ENCODE measurements at regions not wholly inside any gene's neighbourhood (a gene's known extent, or its start where the extent isn't known, plus 50 kb on each side); places are given as distances from the start of the nearest gene placed in this dataset.

GRCh38 chr1:101081496-101082488 lies 56.2 kb upstream of the DPH5 start:
- no peak for DNase-seq (ENCODE audit: low read depth)

GRCh38 chr1:101080859-101081258 lies 55.3 kb upstream of the DPH5 start:
- DNase-seq (ENCODE audit: low read depth) = no peak

GRCh38 chr1:101079341-101079740 lies 53.8 kb upstream of the DPH5 start:
- no peak for DNase-seq (ENCODE audit: low read depth)

GRCh38 chr1:101077849-101078248 lies 52.3 kb upstream of the DPH5 start:
- no peak for DNase-seq (ENCODE audit: low read depth)

- DNase-seq (ENCODE audit: low read depth) = no peak
Measured at GRCh38 chr1:101075926-101076325, 50.3 kb upstream of the DPH5 start.
